DND-41 (cell line): ENCODE measurements at regions not wholly inside any gene's neighbourhood (a gene's known extent, or its start where the extent isn't known, plus 50 kb on each side); places are given as distances from the start of the nearest gene placed in this dataset.

ENCODE experiments used
- ATAC-seq: fragments of 200-7000 bp; cut with Tn5 transposase; 3 replicates; pipeline ENCODE4 v1.9.1; 2021; ENCODE audit warnings: low read depth; ENCODE audit not compliant: insufficient read depth
- DNase-seq: peaks from one replicate; pipeline ENCODE4 v3.0.0-alpha.2; 2020
- H2AFZ ChIP-seq: 2 replicates; pipeline ENCODE4 v1.6.0; 2012; ENCODE audit warnings: low read depth, low read length
- H3K27ac ChIP-seq: 2 replicates; pipeline ENCODE4 v1.5.1; 2012; ENCODE audit warnings: low read length, inconsistent platforms
- H3K27me3 ChIP-seq: fragments of 200-600 bp; sonication (generic); 2 replicates; pipeline ENCODE4 v1.6.0; 2012; ENCODE audit warnings: low read length, mild to moderate bottlenecking, inconsistent platforms; ENCODE audit not compliant: insufficient read depth, poor library complexity
- H3K36me3 ChIP-seq: 2 replicates; pipeline ENCODE4 v1.5.1; 2012; ENCODE audit warnings: low read length, inconsistent platforms; ENCODE audit not compliant: insufficient read depth
- H3K4me1 ChIP-seq: 2 replicates; pipeline ENCODE4 v1.5.1; 2012; ENCODE audit warnings: mild to moderate bottlenecking, low read length; ENCODE audit not compliant: insufficient read depth
- H3K4me2 ChIP-seq: 2 replicates; pipeline ENCODE4 v1.6.0; 2012; ENCODE audit warnings: mild to moderate bottlenecking, moderate library complexity, low read length, inconsistent platforms; ENCODE audit not compliant: insufficient read depth
- H3K4me3 ChIP-seq, 2 experiments: fragments of 200-600 bp in 1 of 2; shearing (Covaris generic) in 1 of 2; 2 replicates each; pipeline ENCODE4 v1.5.1; 2012 to 2016; ENCODE audit warnings: inconsistent platforms in 2 of 2, low read length in 2 of 2, mild to moderate bottlenecking in 2 of 2, low read depth in 1 of 2, moderate library complexity in 1 of 2
- H3K79me2 ChIP-seq: 2 replicates; pipeline ENCODE4 v1.6.0; 2012; ENCODE audit warnings: low read length, inconsistent platforms; ENCODE audit not compliant: insufficient read depth
- H3K9ac ChIP-seq: 2 replicates; pipeline ENCODE4 v1.6.0; 2012; ENCODE audit warnings: low read depth, mild to moderate bottlenecking, inconsistent platforms, low read length, moderate library complexity
- H3K9me3 ChIP-seq: 2 replicates; pipeline ENCODE4 v1.5.1; 2012; ENCODE audit warnings: low read length, moderate library complexity, mild to moderate bottlenecking, inconsistent platforms; ENCODE audit not compliant: insufficient read depth, severe bottlenecking
- H4K20me1 ChIP-seq: 2 replicates; pipeline ENCODE4 v1.6.0; 2012; ENCODE audit warnings: low read length; ENCODE audit not compliant: insufficient read depth
- EZH2 ChIP-seq: IDR thresholded peaks from 3 replicates; pipeline ENCODE4 v1.6.1; 2012; ENCODE audit warnings: borderline replicate concordance, low read depth, mild to moderate bottlenecking, moderate library complexity, low read length, inconsistent platforms; ENCODE audit not compliant: severe bottlenecking
- TF ChIP-seq, protein P1 (sequence below): IDR thresholded peaks from 2 replicates; pipeline ENCODE4 v1.5.1; 2012; ENCODE audit warnings: borderline replicate concordance, low read length, moderate library complexity, mild to moderate bottlenecking; ENCODE audit not compliant: poor library complexity, severe bottlenecking; ENCODE audit errors: extremely low read depth

DNA sequence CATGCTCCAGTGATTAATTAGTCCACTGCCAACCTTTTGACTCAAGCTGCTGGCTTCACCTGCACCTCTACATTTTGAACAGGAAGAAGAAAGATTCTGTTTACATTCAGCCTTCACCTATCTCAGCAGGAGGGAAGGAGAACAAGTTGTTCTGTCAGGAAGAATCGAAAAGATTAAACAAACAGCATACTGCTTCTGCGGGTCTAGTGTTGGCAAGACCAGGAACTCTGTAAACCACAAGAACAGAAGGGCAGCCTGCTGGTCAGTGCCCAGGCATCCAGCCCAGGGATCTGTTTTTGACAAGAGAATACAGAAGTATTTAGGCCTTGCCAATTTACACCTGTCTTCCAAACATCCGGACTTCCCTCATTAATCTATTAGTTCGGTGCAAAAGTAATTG lies 189.7 kb downstream of the CHD9NB start:
- no peaks in the 10 kb centered on the region for H4K20me1 ChIP-seq
- no peaks in the 10 kb centered on the region for H3K9me3 ChIP-seq
- no peak for DNase-seq
- ATAC-seq, result no peak
- no peaks in the 10 kb centered on the region for H3K79me2 ChIP-seq
- H3K27me3 ChIP-seq, result no peaks in the 10 kb centered on the region
- H3K4me1 ChIP-seq, result no peaks in the 10 kb centered on the region
- H3K4me3 ChIP-seq, result no peak overlapping the region
- H3K9ac ChIP-seq, result no peak overlapping the region
- TF ChIP-seq, protein P1, sequence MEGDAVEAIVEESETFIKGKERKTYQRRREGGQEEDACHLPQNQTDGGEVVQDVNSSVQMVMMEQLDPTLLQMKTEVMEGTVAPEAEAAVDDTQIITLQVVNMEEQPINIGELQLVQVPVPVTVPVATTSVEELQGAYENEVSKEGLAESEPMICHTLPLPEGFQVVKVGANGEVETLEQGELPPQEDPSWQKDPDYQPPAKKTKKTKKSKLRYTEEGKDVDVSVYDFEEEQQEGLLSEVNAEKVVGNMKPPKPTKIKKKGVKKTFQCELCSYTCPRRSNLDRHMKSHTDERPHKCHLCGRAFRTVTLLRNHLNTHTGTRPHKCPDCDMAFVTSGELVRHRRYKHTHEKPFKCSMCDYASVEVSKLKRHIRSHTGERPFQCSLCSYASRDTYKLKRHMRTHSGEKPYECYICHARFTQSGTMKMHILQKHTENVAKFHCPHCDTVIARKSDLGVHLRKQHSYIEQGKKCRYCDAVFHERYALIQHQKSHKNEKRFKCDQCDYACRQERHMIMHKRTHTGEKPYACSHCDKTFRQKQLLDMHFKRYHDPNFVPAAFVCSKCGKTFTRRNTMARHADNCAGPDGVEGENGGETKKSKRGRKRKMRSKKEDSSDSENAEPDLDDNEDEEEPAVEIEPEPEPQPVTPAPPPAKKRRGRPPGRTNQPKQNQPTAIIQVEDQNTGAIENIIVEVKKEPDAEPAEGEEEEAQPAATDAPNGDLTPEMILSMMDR, result no peak
- TF ChIP-seq EZH2, result no peak
- no peak overlapping the region for H2AFZ ChIP-seq
- H3K27ac ChIP-seq, result no peak overlapping the region
- H3K36me3 ChIP-seq, result no peaks in the 10 kb centered on the region
- no peak overlapping the region for H3K4me2 ChIP-seq

DNA sequence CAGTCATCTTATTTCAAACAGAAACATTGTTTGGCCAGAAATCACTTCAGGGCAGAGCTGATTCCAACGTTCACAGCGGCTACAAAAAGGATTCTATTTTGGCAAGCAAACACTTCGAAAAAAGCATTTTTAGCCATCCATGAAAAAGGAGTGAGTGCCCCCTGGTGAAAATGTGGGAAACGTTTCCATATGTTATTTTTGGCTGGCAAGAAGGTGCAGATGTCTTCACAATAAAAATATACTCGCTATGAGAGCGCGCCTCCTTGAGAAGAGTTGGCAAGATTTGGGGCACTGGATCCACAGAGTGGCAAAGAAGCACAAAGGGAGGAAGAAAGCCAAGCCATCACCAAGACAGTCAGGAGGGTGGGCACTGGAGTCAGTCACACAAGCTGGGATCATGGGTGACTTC lies 191.1 kb downstream of the CHD9NB start:
- H3K9me3 ChIP-seq, result no peaks in the 10 kb centered on the region
- no peaks in the 10 kb centered on the region for H4K20me1 ChIP-seq
- H3K9ac ChIP-seq, result no peak overlapping the region
- no peaks in the 10 kb centered on the region for H3K4me1 ChIP-seq
- TF ChIP-seq, protein P1, result peak; percentile 9
- no peak for TF ChIP-seq EZH2
- ATAC-seq (no peak), DNase-seq (no peak)
- no peak overlapping the region for H2AFZ ChIP-seq
- H3K36me3 ChIP-seq, result no peaks in the 10 kb centered on the region
- H3K79me2 ChIP-seq, result no peaks in the 10 kb centered on the region
- no peak overlapping the region for H3K4me2 ChIP-seq
- H3K4me3 ChIP-seq, result no peak overlapping the region
- H3K27me3 ChIP-seq, result no peaks in the 10 kb centered on the region
- no peak overlapping the region for H3K27ac ChIP-seq

DNA sequence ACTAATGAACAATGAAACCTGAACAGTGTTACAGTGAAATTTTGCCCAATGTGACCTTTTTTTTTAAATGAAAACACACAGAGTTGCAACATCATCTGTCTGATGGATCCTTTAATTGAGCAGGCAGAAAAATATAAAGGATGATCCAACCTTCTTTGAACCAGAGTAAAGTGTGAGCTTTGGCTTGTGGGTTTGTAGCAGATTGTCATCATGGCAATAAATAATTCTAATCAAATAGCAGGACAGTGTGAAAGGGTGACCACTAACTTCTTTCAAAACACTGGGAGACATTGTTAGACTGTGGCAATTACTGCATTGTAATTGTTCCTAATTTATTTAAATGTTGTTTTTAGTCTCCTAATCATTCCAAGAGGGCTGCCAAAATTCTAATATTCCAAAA lies 197.2 kb downstream of the CHD9NB start:
- no peaks in the 10 kb centered on the region for H3K79me2 ChIP-seq
- H3K27ac ChIP-seq, result no peak overlapping the region
- H3K36me3 ChIP-seq, result no peaks in the 10 kb centered on the region
- no peaks in the 10 kb centered on the region for H3K4me1 ChIP-seq
- H2AFZ ChIP-seq, result no peak overlapping the region
- DNase-seq (no peak), ATAC-seq (no peak)
- H3K9ac ChIP-seq, result no peak overlapping the region
- H3K4me2 ChIP-seq, result no peak overlapping the region
- H4K20me1 ChIP-seq, result no peaks in the 10 kb centered on the region
- H3K27me3 ChIP-seq, result no peaks in the 10 kb centered on the region
- no peak for TF ChIP-seq EZH2
- TF ChIP-seq, protein P1, result no peak
- H3K9me3 ChIP-seq, result peaks cover 11% of the 10 kb centered on the region
- no peak overlapping the region for H3K4me3 ChIP-seq

DNA sequence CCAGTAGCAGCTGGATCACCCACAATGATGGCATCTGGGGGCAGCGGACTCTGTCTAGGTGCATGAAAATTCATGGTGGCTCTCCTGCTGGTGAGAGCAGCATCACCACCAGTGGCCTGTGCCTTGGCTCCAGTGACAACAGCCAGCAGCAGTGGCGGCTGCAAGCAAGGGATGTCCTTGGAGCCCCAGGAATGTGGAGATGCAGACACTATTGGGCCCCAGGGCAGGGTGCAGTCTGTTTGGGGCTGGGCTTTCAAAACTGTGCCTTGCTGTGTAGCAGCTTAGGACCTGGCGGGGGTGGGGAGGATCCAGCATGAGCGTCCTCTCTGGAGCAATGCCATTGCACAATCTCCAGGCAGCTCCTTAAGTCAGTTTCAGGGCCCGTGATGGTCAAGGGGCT lies 199.7 kb downstream of the CHD9NB start:
- H3K27me3 ChIP-seq, result no peaks in the 10 kb centered on the region
- peaks cover 11% of the 10 kb centered on the region for H3K9me3 ChIP-seq
- H3K4me2 ChIP-seq, result no peak overlapping the region
- no peaks in the 10 kb centered on the region for H3K79me2 ChIP-seq
- no peak overlapping the region for H3K27ac ChIP-seq
- DNase-seq, result no peak
- H3K4me3 ChIP-seq, result no peak overlapping the region
- no peaks in the 10 kb centered on the region for H3K36me3 ChIP-seq
- no peak overlapping the region for H2AFZ ChIP-seq
- no peak for ATAC-seq
- no peak overlapping the region for H3K9ac ChIP-seq
- TF ChIP-seq EZH2, result no peak
- TF ChIP-seq, protein P1, result no peak
- no peaks in the 10 kb centered on the region for H4K20me1 ChIP-seq
- H3K4me1 ChIP-seq, result no peaks in the 10 kb centered on the region
